ENCODE measurements at regions not wholly inside any gene's neighbourhood (a gene's known extent, or its start where the extent isn't known, plus 50 kb on each side); places are given as distances from the start of the nearest gene placed in this dataset.

DNA sequence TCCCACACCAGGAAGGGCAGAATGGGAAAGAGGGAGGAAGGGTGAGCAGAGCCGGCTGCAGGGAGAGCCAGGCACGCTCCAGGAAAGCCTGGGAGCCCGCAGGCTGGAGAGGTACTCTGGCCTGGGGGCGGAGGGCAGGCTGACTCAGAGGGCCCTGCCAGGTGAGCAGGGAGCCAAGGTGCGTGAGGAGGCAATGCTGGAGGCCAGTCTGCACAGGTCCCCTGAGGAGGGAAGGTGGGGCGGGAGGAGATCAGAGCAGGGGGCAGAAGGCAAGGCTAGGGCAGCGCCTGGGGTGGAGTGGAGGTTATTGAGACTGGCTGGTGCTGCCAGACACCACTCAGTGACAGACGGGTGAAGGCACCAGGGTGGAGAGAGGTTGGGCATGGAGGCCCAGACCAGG lies 385.0 kb downstream of the BCL11B start:
- no peak overlapping the region for H3K4me3 ChIP-seq
- TF ChIP-seq POLR2A (IDR thresholded peaks at IDR 0.05; ENCODE audit: low read depth) (no peak), POLR2AphosphoS5 (IDR thresholded peaks at IDR 0.05) (no peak), CTCF (IDR thresholded peaks at IDR 0.05) (no peak), EP300 (IDR thresholded peaks at IDR 0.05) (no peak)
- H3K27ac ChIP-seq (replicated peaks in 1 of 4): no peak overlapping the region
- WGBS: 88% methylated on average over 8 of the region's 8 CpGs
- intact Hi-C loops (cut with DNase I): no loop called here
- no peaks in the 10 kb centered on the region for H3K4me1 ChIP-seq
- H3K9me3 ChIP-seq: no peaks in the 10 kb centered on the region
- no peak for DNase-seq (ENCODE audit: extremely low spot score)
- H3K36me3 ChIP-seq: no peaks in the 10 kb centered on the region
- H3K27me3 ChIP-seq: peaks cover 0 to 5% (median 0%) of the 10 kb centered on the region in 4 donors

DNA sequence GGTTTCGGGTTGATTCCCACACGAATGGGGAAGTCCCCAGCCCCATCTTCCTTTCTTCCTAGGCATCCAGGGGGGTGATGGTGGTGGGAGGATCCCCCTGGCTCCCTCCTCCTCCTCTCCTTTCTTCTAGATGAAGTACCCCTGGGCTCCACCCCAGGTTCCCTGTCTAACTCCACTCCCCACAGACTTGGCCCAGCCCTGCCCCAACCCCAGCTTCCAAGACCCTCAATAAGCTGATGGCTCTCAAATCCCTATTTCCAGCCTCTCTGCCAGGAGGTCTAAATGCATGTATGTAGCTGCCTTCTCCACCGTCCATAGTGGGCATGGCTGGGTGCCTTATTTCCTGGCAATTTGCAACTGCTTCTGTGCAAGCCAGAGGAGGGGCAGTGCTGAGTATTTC lies 383.7 kb downstream of the BCL11B start:
- no peaks in the 10 kb centered on the region for H3K4me1 ChIP-seq
- no peaks in the 10 kb centered on the region for H3K9me3 ChIP-seq
- intact Hi-C loops (cut with DNase I): no loop called here
- H3K4me3 ChIP-seq: no peak overlapping the region
- no peak for TF ChIP-seq EP300 (IDR thresholded peaks at IDR 0.05)
- TF ChIP-seq POLR2AphosphoS5 (IDR thresholded peaks at IDR 0.05): no peak
- TF ChIP-seq POLR2A (IDR thresholded peaks at IDR 0.05; ENCODE audit: low read depth): no peak
- TF ChIP-seq CTCF (IDR thresholded peaks at IDR 0.05): no peak
- peaks cover 0 to 5% (median 0%) of the 10 kb centered on the region in 4 donors for H3K27me3 ChIP-seq
- H3K27ac ChIP-seq (replicated peaks in 1 of 4): no peak overlapping the region
- no peak for DNase-seq (ENCODE audit: extremely low spot score)
- 78% methylated on average over 3 of the region's 3 CpGs for WGBS
- H3K36me3 ChIP-seq: no peaks in the 10 kb centered on the region

GRCh38 chr14:98888927-98889835 lies 382.8 kb downstream of the BCL11B start:
- Histone ChIP-seq H3K27me3 (peaks cover 0 to 5% (median 0%) of the 10 kb centered on the region in 4 donors), H3K4me1 (no peaks in the 10 kb centered on the region), H3K9me3 (no peaks in the 10 kb centered on the region), H3K4me3 (no peak overlapping the region), H3K36me3 (no peaks in the 10 kb centered on the region), H3K27ac (replicated peaks in 1 of 4) (no peak overlapping the region)
- intact Hi-C loops (cut with DNase I): no loop called here
- WGBS: 87% methylated on average over 11 of the region's 11 CpGs
- no peak for TF ChIP-seq POLR2AphosphoS5 (IDR thresholded peaks at IDR 0.05)
- no peak for TF ChIP-seq EP300 (IDR thresholded peaks at IDR 0.05)
- no peak for TF ChIP-seq CTCF (IDR thresholded peaks at IDR 0.05)
- no peak for TF ChIP-seq POLR2A (IDR thresholded peaks at IDR 0.05; ENCODE audit: low read depth)
- DNase-seq (ENCODE audit: extremely low spot score): no peak

GRCh38 chr14:98889836-98890185 lies 382.2 kb downstream of the BCL11B start:
- Histone ChIP-seq H3K27ac (replicated peaks in 1 of 4) (no peak overlapping the region), H3K36me3 (no peaks in the 10 kb centered on the region), H3K27me3 (peaks cover 0 to 5% (median 0%) of the 10 kb centered on the region in 4 donors), H3K4me1 (no peaks in the 10 kb centered on the region), H3K4me3 (no peak overlapping the region), H3K9me3 (no peaks in the 10 kb centered on the region)
- 90% methylated on average over 3 of the region's 8 CpGs for WGBS
- TF ChIP-seq EP300 (IDR thresholded peaks at IDR 0.05) (no peak), CTCF (IDR thresholded peaks at IDR 0.05) (no peak), POLR2AphosphoS5 (IDR thresholded peaks at IDR 0.05) (no peak), POLR2A (IDR thresholded peaks at IDR 0.05; ENCODE audit: low read depth) (no peak)
- DNase-seq (ENCODE audit: extremely low spot score): no peak
- intact Hi-C loops (cut with DNase I): no loop called here
